Left ventricle myocardium inferior (tissue), 1 donor: ENCODE measurements at regions not wholly inside any gene's neighbourhood (a gene's known extent, or its start where the extent isn't known, plus 50 kb on each side); places are given as distances from the start of the nearest gene placed in this dataset.

Experiments
- DNase-seq: peaks from one replicate; pipeline ENCODE4 v3.0.0-alpha.2; 2020
- H3K27ac ChIP-seq: fragments of 200-600 bp; replicated peaks from 2 replicates; pipeline ENCODE4 v1.8.0; 2021
- H3K27me3 ChIP-seq: fragments of 200-600 bp; 2 replicates; pipeline ENCODE4 v1.8.0; 2021; ENCODE audit warnings: low read depth
- H3K36me3 ChIP-seq: fragments of 200-600 bp; 2 replicates; pipeline ENCODE4 v1.8.0; 2021
- H3K4me1 ChIP-seq: fragments of 200-600 bp; 2 replicates; pipeline ENCODE4 v1.8.0; 2021
- H3K4me3 ChIP-seq: fragments of 200-600 bp; 2 replicates; pipeline ENCODE4 v1.8.0; 2021; ENCODE audit warnings: mild to moderate bottlenecking, moderate library complexity
- H3K9me3 ChIP-seq: fragments of 200-600 bp; replicated peaks from 2 replicates; pipeline ENCODE4 v1.8.0; 2021
- intact Hi-C: fragments of 100-400 bp; cut with micrococcal nuclease; formaldehyde crosslinking; loops from one replicate; pipeline ENCODE4 v1.11.0; 2022
- TF ChIP-seq, protein P1 (sequence below): fragments of 200-600 bp; IDR thresholded peaks from 2 replicates; pipeline ENCODE4 v1.8.0; 2021; ENCODE audit warnings: antibody characterized with exemption, mild to moderate bottlenecking, borderline replicate concordance
- donor health status: DM: no; HTN: yes; CAD: no; lungs with severe emphysema.

DNA sequence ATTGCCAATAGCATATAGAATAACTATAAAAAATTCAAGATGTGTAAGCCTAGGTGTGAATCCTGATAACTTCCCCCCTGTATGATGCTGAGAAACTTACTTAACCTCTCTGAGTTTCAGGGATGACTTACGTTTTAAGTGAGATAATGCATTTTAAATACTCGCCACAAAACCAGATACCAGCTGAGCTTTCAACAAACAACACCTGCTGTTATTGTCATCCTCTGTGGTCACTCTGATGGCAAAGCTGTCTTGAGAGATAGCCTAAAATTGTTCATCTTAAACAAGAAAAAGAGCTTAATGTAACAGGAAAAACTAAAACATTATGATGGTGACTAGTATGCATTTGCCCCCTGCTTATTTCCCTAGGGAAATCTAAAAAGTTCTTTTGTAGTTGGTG is 131.5 kb downstream of the RAD51AP2 start:
- TF ChIP-seq, protein P1, sequence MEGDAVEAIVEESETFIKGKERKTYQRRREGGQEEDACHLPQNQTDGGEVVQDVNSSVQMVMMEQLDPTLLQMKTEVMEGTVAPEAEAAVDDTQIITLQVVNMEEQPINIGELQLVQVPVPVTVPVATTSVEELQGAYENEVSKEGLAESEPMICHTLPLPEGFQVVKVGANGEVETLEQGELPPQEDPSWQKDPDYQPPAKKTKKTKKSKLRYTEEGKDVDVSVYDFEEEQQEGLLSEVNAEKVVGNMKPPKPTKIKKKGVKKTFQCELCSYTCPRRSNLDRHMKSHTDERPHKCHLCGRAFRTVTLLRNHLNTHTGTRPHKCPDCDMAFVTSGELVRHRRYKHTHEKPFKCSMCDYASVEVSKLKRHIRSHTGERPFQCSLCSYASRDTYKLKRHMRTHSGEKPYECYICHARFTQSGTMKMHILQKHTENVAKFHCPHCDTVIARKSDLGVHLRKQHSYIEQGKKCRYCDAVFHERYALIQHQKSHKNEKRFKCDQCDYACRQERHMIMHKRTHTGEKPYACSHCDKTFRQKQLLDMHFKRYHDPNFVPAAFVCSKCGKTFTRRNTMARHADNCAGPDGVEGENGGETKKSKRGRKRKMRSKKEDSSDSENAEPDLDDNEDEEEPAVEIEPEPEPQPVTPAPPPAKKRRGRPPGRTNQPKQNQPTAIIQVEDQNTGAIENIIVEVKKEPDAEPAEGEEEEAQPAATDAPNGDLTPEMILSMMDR = no peak
- H3K36me3 ChIP-seq = no peaks in the 10 kb centered on the region
- intact Hi-C loops = no loop called here
- H3K9me3 ChIP-seq = no peaks in the 10 kb centered on the region
- no peak overlapping the region for H3K4me3 ChIP-seq
- H3K27me3 ChIP-seq = no peaks in the 10 kb centered on the region
- H3K27ac ChIP-seq = no peak overlapping the region
- no peak for DNase-seq
- H3K4me1 ChIP-seq = no peaks in the 10 kb centered on the region

DNA sequence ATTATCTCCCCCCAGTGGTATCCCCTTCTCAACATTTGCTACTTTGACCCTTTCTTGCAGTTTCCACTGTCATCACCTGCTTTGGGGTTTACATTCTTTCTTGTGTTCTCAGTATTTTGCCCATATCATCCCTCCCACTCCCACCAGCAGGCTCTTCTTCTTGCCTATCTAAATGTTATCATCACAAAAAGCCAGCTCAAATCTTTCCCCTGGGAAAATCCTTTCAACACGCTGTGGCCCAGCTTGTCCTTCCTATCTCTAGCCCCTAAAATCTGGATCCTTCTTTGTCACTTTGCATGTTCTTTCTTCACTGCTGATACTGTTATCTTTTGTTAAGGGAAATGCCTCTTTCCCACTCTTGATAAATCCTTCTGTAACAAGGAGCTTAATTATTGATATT is 138.2 kb downstream of the RAD51AP2 start:
- no peaks in the 10 kb centered on the region for H3K36me3 ChIP-seq
- no peak overlapping the region for H3K4me3 ChIP-seq
- no peaks in the 10 kb centered on the region for H3K9me3 ChIP-seq
- DNase-seq = no peak
- H3K27me3 ChIP-seq = no peaks in the 10 kb centered on the region
- no peaks in the 10 kb centered on the region for H3K4me1 ChIP-seq
- intact Hi-C loops = no loop called here
- TF ChIP-seq, protein P1 = no peak
- no peak overlapping the region for H3K27ac ChIP-seq

DNA sequence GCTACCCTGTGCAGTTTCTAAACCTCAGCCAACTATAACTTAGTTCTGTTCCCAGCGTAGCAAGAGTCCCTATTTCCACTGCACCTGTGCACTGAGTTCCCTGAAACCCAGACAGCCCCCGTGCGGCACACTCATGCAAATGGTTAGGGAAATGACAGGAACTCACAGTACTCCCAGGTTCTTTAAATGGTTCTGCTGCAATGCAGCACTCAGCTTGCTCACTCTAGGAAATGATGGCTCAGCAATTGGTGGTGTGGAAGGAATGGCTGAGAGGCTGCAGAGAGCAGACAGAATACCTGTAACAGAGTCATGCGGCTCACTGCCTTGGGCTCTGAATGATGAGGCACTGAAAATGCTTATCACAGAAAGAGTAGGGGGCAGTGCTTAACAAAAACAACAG is 143.0 kb downstream of the RAD51AP2 start:
- Histone ChIP-seq H3K4me1 (no peaks in the 10 kb centered on the region), H3K27ac (no peak overlapping the region), H3K9me3 (peaks cover 6% of the 10 kb centered on the region), H3K36me3 (no peaks in the 10 kb centered on the region), H3K4me3 (no peak overlapping the region), H3K27me3 (no peaks in the 10 kb centered on the region)
- TF ChIP-seq, protein P1 = no peak
- DNase-seq = no peak
- intact Hi-C loops = no loop called here

DNA sequence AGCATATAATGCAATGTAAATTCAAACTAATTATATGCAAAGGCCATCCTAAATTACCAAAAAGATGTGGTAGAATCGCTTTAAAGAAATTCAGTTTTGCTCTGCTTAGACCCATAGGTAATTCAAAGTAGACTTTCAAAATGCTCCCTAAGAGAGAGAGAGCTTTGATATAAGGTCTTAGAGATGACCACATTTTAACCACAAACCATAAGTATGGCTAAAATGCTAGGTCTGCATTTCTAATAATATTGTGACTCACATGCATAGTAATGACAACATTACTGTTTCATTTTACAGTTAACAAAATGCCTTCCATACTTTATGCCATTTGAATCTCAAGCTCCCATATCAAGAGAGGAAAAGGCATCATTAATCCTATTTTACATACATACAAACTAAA is 144.5 kb downstream of the RAD51AP2 start:
- intact Hi-C loops = no loop called here

DNA sequence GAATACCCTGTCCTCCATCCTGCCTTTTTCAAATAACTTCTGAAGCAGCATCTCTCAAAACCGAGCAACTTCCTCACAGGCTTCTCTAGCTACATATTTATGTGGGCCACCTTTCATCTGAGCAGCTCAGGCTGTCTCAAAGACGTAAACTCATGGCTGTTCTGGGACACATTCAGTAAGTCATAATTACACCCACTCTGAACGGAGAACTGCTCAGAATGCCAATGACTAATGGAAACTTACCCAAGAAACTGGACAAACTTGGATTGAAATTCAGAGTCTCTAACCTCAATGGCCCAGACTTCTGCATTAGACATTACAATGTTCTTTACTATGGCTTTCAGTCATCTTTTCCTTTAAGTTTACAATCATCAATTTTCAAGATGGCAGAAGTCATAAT is 145.2 kb downstream of the RAD51AP2 start:
- H3K27ac ChIP-seq = no peak overlapping the region
- no peaks in the 10 kb centered on the region for H3K4me1 ChIP-seq
- H3K27me3 ChIP-seq = no peaks in the 10 kb centered on the region
- H3K9me3 ChIP-seq = peaks cover 23% of the 10 kb centered on the region
- no peak for DNase-seq
- no peak overlapping the region for H3K4me3 ChIP-seq
- H3K36me3 ChIP-seq = no peaks in the 10 kb centered on the region
- TF ChIP-seq, protein P1 = no peak
- intact Hi-C loops = no loop called here

More for the DNA sequence above, 144.5 kb downstream of the RAD51AP2 start:
- DNase-seq = no peak
- Histone ChIP-seq H3K27ac (no peak overlapping the region), H3K36me3 (no peaks in the 10 kb centered on the region), H3K4me1 (no peaks in the 10 kb centered on the region), H3K9me3 (peaks cover 17% of the 10 kb centered on the region), H3K27me3 (no peaks in the 10 kb centered on the region), H3K4me3 (no peak overlapping the region)
- TF ChIP-seq, protein P1 = no peak

DNA sequence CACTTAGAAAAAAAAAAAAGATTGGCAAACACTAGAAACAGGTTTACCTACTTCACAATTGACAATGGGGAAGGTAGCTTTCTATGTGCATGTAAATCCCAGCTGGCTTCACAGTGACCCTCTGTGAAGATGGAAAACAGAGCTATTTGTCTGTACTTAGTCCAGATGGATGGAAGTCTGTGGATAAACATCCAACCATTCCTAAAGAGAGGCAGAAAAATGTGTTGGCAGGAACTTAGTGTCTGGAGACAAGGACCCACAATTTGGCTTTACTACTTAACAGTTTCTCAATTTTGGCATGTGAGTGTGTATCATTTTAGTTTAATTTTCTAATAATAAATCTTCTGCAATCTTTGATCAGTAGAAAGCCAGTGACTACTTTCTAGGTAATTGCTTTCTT is 154.4 kb downstream of the RAD51AP2 start:
- intact Hi-C loops = no loop called here
- no peaks in the 10 kb centered on the region for H3K4me1 ChIP-seq
- DNase-seq = no peak
- H3K4me3 ChIP-seq = no peak overlapping the region
- peaks cover 25% of the 10 kb centered on the region for H3K9me3 ChIP-seq
- no peaks in the 10 kb centered on the region for H3K27me3 ChIP-seq
- TF ChIP-seq, protein P1 = no peak
- no peaks in the 10 kb centered on the region for H3K36me3 ChIP-seq
- no peak overlapping the region for H3K27ac ChIP-seq
